Ectodermal cell (in vitro differentiated cells): ENCODE measurements at regions not wholly inside any gene's neighbourhood (a gene's known extent, or its start where the extent isn't known, plus 50 kb on each side); places are given as distances from the start of the nearest gene placed in this dataset.

Experiments
- H3K27ac ChIP-seq: 2 replicates; pipeline ENCODE4 v1.7.0; 2013; ENCODE audit warnings: mild to moderate bottlenecking, low read depth, low read length; ENCODE audit not compliant: insufficient read depth, poor library complexity, severe bottlenecking
- H3K27me3 ChIP-seq: 2 replicates; pipeline ENCODE4 v1.7.0; 2013; ENCODE audit warnings: mild to moderate bottlenecking, low read length; ENCODE audit not compliant: insufficient read depth, control insufficient read depth, poor library complexity, severe bottlenecking
- H3K36me3 ChIP-seq: one replicate; pipeline ENCODE4 v1.7.0; 2013; ENCODE audit warnings: low read length; ENCODE audit not compliant: control insufficient read depth, insufficient read depth
- H3K4me1 ChIP-seq: one replicate; pipeline ENCODE4 v1.7.0; 2013; ENCODE audit warnings: low read length; ENCODE audit not compliant: control insufficient read depth, insufficient read depth
- H3K4me3 ChIP-seq: 2 replicates; pipeline ENCODE4 v1.7.0; 2013; ENCODE audit warnings: low read depth, low read length, control low read depth; ENCODE audit not compliant: insufficient read depth
- H3K9me3 ChIP-seq: 2 replicates; pipeline ENCODE4 v1.7.0; 2013; ENCODE audit warnings: mild to moderate bottlenecking, low read length, moderate library complexity; ENCODE audit not compliant: control insufficient read depth
- WGBS, 2 experiments: methylation state at CpG; one replicate each; pipeline ENCODE4 v1.1.7; 2013; ENCODE audit warnings: missing lambda C conversion rate in 2 of 2; 5-methylcytosine and 5-hydroxymethylcytosine counted together

DNA sequence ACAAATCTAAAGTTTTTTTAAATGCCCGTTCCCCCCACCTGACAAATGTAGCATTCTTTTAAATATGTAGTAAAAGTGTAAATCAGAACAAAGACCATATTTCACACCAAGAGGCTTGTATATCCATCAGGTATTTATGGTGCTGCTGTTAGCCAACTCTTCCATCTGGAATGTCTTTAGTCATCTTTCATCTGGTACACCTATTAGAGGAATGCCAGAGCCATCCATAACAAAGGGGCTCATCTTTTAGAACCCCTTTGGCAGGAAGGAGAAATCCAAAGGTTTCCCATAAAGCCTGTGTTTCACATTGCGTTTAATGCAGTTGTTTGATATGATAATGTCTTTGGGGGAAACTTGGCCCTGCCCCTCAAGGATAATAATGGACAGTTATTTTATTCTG is 79.3 kb upstream of the C1orf87 start:
- no peaks in the 10 kb centered on the region for H3K4me1 ChIP-seq
- H3K27me3 ChIP-seq = no peaks in the 10 kb centered on the region
- H3K9me3 ChIP-seq = no peaks in the 10 kb centered on the region
- H3K4me3 ChIP-seq = no peak overlapping the region
- H3K36me3 ChIP-seq = no peaks in the 10 kb centered on the region
- WGBS, 2 experiments = 70 to 72% methylated on average over 1 of the region's 2 CpGs
- H3K27ac ChIP-seq = no peak overlapping the region

DNA sequence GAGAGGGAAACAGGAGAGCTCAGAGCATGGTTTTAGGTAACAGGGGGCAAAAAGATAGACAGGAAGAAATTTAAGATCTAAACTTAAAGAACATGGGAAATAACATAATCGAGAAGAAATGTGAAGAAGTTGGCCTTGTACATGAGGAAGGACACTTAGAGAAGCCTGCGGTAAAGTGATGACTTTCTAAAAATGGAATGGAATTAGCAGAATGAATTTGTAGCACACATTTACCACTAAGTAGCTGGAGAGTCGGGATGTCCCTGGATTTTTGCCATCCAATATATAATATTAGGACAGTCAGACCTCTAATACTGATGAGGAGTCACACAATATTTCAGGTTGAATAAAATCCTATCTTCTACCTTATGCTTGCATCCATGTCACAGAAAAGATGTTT is 77.7 kb upstream of the C1orf87 start:
- no peaks in the 10 kb centered on the region for H3K36me3 ChIP-seq
- 83 to 95% methylated on average over 3 of the region's 3 CpGs for WGBS, 2 experiments
- no peak overlapping the region for H3K4me3 ChIP-seq
- no peaks in the 10 kb centered on the region for H3K9me3 ChIP-seq
- H3K27ac ChIP-seq = no peak overlapping the region
- H3K27me3 ChIP-seq = no peaks in the 10 kb centered on the region
- no peaks in the 10 kb centered on the region for H3K4me1 ChIP-seq

DNA sequence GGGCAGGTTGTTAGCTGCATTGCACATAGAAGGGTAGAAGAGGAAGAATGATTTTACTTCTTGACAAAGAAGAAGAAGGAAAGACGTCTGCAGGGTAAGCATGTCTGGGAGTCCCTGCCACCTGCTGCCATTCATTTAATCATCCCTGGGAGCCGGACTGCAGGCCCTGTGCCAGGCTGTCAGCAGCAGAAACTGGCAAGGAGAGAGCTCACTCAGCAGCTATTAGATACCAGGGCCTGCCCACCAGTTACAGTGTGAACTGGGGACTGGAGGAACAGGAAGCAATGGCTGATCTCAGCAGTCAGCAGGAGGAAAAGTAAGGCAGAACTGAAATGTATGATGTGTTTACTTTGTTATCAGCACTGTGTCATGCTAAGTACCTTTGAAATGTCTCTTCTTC is 75.7 kb upstream of the C1orf87 start:
- H3K9me3 ChIP-seq = no peaks in the 10 kb centered on the region
- no peaks in the 10 kb centered on the region for H3K4me1 ChIP-seq
- no peaks in the 10 kb centered on the region for H3K27me3 ChIP-seq
- H3K27ac ChIP-seq = no peak overlapping the region
- no peak overlapping the region for H3K4me3 ChIP-seq
- WGBS, 2 experiments = 73 to 76% methylated on average over 2 of the region's 2 CpGs
- H3K36me3 ChIP-seq = no peaks in the 10 kb centered on the region

DNA sequence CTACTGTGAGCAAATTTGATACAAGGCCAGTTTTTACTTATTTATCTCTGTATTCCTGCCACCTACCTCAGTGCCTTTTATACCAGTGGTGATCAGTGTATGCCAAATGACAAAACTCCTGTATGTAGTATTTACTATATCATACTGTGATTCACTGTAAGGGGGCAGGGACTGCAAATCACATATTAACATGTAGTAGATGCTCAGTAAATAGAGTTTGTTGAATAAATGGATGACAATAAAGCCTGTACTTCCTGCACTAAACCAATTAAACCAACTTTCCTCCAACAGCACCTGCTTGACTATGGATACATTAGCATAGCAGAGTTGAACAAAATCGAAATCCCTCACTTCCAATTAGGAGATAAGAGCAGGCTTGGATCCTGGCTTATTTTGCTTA is 73.3 kb upstream of the C1orf87 start:
- WGBS, 2 experiments = 83 to 90% methylated on average over 1 of the region's 1 CpG
- no peaks in the 10 kb centered on the region for H3K4me1 ChIP-seq
- H3K36me3 ChIP-seq = no peaks in the 10 kb centered on the region
- H3K9me3 ChIP-seq = no peaks in the 10 kb centered on the region
- H3K27ac ChIP-seq = no peak overlapping the region
- H3K27me3 ChIP-seq = no peaks in the 10 kb centered on the region
- no peak overlapping the region for H3K4me3 ChIP-seq

DNA sequence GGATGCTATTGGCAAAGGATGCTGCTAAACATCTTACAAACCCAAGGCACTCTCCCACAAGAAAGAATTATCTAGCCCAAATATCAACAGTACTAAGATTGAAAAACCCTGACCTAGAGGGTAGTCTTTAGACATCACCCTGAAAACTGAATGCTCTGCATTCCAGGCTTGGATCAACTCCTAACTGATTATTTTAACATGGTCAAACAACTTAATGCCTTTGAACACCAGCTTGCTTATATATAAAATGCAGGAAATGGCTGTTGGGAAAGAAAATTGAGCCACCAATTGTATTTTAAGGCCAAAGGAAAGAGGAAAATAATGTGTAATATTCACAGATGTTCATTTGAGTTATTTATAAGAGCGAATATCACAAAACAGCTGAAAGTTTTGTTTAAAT is 72.2 kb upstream of the C1orf87 start:
- no peak overlapping the region for H3K4me3 ChIP-seq
- no peak overlapping the region for H3K27ac ChIP-seq
- 100% methylated on average over 1 of the region's 1 CpG for WGBS, 2 experiments
- no peaks in the 10 kb centered on the region for H3K36me3 ChIP-seq
- no peaks in the 10 kb centered on the region for H3K27me3 ChIP-seq
- no peaks in the 10 kb centered on the region for H3K4me1 ChIP-seq
- no peaks in the 10 kb centered on the region for H3K9me3 ChIP-seq

DNA sequence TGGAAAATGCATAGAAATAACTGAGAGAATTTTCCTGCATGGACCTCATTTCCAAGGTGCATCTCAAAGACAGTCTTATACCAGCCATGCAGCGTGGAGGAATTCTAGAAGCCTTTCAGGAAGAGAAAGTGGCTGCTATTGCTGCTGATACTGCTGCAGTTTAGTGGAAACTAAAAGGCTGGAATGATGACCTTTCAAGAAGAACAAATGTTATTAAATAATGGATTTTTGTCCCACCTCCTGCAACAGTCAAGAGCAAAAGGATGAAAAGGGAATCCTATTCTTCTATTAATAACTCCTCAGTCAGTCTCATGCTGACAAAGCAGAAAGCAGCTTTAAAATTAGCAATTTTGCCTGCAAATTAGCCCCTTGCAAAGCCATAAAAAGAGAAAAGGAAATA is 68.2 kb upstream of the C1orf87 start:
- no peak overlapping the region for H3K27ac ChIP-seq
- no peaks in the 10 kb centered on the region for H3K36me3 ChIP-seq
- H3K4me1 ChIP-seq = no peaks in the 10 kb centered on the region
- no peak overlapping the region for H3K4me3 ChIP-seq
- 79 to 100% methylated on average over 1 of the region's 1 CpG for WGBS, 2 experiments
- no peaks in the 10 kb centered on the region for H3K27me3 ChIP-seq
- H3K9me3 ChIP-seq = no peaks in the 10 kb centered on the region

DNA sequence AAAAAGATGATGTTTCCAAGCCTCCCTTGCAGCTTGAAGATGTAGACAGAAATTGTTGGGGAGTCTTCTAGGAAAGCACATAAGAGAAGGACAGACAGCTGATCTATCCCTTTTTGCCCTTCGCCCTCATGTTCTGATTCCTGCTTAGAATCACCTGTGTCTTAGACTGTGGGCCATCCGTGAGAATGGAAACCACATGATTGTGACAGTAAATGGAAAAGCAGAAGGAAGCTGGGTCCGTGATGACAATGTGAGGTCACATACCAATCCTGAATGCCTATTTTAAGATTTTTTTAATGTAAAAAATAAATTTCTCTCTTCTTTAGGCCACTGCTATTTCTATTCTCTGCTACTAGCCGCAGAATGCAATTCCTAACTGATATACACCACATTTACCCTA is 67.7 kb upstream of the C1orf87 start:
- H3K4me3 ChIP-seq = no peak overlapping the region
- no peaks in the 10 kb centered on the region for H3K4me1 ChIP-seq
- no peaks in the 10 kb centered on the region for H3K9me3 ChIP-seq
- 96 to 98% methylated on average over 4 of the region's 4 CpGs for WGBS, 2 experiments
- no peaks in the 10 kb centered on the region for H3K36me3 ChIP-seq
- no peak overlapping the region for H3K27ac ChIP-seq
- no peaks in the 10 kb centered on the region for H3K27me3 ChIP-seq

DNA sequence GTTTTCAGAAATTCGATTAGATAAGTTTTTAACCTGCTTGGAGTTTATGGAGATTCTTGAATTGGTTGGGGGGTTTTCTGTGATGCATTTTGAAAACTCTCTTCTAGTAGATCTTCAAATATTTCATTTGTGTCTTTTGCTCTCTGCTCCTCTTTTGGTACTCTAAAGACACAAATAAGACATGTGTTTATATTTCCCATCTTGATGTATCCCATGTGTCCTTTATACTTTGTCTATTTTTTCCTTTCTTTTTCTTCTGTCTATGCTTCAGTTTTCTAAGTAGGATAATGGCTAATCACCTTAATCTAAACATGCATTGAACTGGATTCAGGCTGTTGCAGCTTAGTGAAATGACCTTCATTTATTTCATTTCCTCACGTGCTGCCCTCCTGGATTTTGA is 63.8 kb upstream of the C1orf87 start:
- H3K4me3 ChIP-seq = no peak overlapping the region
- no peaks in the 10 kb centered on the region for H3K27me3 ChIP-seq
- no peaks in the 10 kb centered on the region for H3K9me3 ChIP-seq
- H3K36me3 ChIP-seq = no peaks in the 10 kb centered on the region
- H3K27ac ChIP-seq = no peak overlapping the region
- 91 to 100% methylated on average over 1 of the region's 2 CpGs for WGBS, 2 experiments
- no peaks in the 10 kb centered on the region for H3K4me1 ChIP-seq

DNA sequence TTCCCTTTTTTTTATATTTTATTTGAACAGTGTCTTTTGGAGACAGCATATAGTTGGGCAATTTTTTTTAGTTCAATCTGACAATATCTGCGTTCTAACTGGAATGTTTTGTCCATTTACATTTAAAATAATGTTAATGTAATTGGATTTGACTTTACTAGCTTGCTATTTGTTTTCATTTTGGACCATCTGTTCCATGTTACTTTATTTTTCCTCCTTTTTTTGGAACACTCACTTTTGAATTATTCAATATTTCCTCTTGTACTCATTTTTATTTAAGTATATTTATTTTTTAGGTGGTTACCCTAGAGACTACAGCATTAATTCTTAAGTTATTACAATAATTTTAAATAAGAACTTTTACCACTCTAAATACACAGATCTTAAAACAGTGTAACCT is 62.8 kb upstream of the C1orf87 start:
- WGBS, 2 experiments = 60 to 80% methylated on average over 1 of the region's 1 CpG
- H3K36me3 ChIP-seq = no peaks in the 10 kb centered on the region
- no peaks in the 10 kb centered on the region for H3K9me3 ChIP-seq
- H3K27me3 ChIP-seq = no peaks in the 10 kb centered on the region
- no peaks in the 10 kb centered on the region for H3K4me1 ChIP-seq
- no peak overlapping the region for H3K4me3 ChIP-seq
- H3K27ac ChIP-seq = no peak overlapping the region

DNA sequence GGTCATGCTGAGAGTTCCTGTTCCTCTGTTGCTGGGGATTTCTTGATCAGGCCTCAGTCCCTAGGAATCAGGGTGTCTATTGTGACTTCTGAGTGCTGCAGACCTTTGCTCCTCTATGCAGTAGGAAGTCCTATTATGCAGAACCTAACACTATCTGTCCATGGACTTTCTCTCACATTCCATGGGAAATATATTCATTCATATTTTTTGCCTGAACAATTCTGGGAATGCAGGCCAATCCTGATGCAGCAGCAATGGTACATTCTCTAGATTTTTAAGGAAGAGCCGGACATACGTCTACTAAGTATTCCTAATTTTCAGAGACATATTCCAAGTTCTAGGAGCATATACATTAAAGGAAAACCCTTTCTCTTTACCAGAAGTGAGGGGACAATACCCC is 61.1 kb upstream of the C1orf87 start:
- Histone ChIP-seq H3K27ac (no peak overlapping the region), H3K36me3 (no peaks in the 10 kb centered on the region), H3K27me3 (no peaks in the 10 kb centered on the region), H3K4me1 (no peaks in the 10 kb centered on the region), H3K9me3 (no peaks in the 10 kb centered on the region), H3K4me3 (no peak overlapping the region)
- WGBS, 2 experiments = 94 to 95% methylated on average over 2 of the region's 2 CpGs

DNA sequence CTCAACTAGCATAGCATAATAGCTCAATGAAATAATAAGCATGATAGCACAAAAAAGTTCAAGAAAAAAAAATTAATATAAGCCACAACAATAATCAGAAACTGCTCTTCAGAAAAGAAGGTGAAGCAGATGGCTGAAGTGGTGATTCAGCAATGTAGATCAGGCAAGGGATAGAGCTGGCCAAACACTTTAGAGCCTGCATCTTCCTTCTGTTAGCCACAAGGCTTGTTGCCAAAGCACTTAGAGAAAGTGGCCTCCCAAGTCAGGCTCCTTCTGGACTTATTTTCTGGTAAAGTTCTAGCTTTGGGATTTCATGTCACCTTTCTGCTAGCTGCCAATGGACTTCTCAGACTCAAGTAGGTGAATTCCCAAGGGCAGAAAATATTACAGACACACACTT is 60.3 kb upstream of the C1orf87 start:
- Histone ChIP-seq H3K9me3 (no peaks in the 10 kb centered on the region), H3K36me3 (no peaks in the 10 kb centered on the region), H3K4me3 (no peak overlapping the region), H3K27ac (no peak overlapping the region), H3K4me1 (no peaks in the 10 kb centered on the region), H3K27me3 (no peaks in the 10 kb centered on the region)
